Effector CD8-positive, alpha-beta T cell (primary cell): ENCODE measurements at regions not wholly inside any gene's neighbourhood (a gene's known extent, or its start where the extent isn't known, plus 50 kb on each side); places are given as distances from the start of the nearest gene placed in this dataset.

ENCODE experiments used
- DNase-seq: peaks from one replicate; lab custom pipeline; 2025; lab: John Stamatoyannopoulos, UW

- DNase-seq, result no peak
Observed at GRCh38 chr6:139819776-139820175, 445.3 kb upstream of the CITED2 start.

- no peak for DNase-seq
Observed at GRCh38 chr6:139812939-139813338, 438.5 kb upstream of the CITED2 start.

- no peak for DNase-seq
Observed at GRCh38 chr6:139801571-139802321, 427.3 kb upstream of the CITED2 start.

GRCh38 chr6:139800837-139801236, 426.4 kb upstream of the CITED2 start:
- no peak for DNase-seq

- no peak for DNase-seq
Observed at GRCh38 chr6:139790527-139790926, 416.1 kb upstream of the CITED2 start.

GRCh38 chr6:139784222-139784769, 409.8 kb upstream of the CITED2 start:
- no peak for DNase-seq

GRCh38 chr6:139779988-139780774, 405.7 kb upstream of the CITED2 start:
- DNase-seq, result no peak

GRCh38 chr6:139778688-139779087, 404.2 kb upstream of the CITED2 start:
- DNase-seq, result no peak

GRCh38 chr6:139778106-139778505, 403.7 kb upstream of the CITED2 start:
- DNase-seq, result no peak

GRCh38 chr6:139777202-139777970, 402.9 kb upstream of the CITED2 start:
- DNase-seq, result no peak

- no peak for DNase-seq
Observed at GRCh38 chr6:139776041-139776440, 401.6 kb upstream of the CITED2 start.

- no peak for DNase-seq
Observed at GRCh38 chr6:139768196-139768595, 393.7 kb upstream of the CITED2 start.

- DNase-seq, result no peak
Observed at GRCh38 chr6:139766796-139767195, 392.3 kb upstream of the CITED2 start.

GRCh38 chr6:139765825-139766285, 391.4 kb upstream of the CITED2 start:
- DNase-seq, result no peak

- DNase-seq, result no peak
Observed at GRCh38 chr6:139764498-139764986, 390.1 kb upstream of the CITED2 start.

GRCh38 chr6:139763468-139764210, 389.2 kb upstream of the CITED2 start:
- DNase-seq, result no peak

- DNase-seq, result no peak
Observed at GRCh38 chr6:139762587-139763031, 388.2 kb upstream of the CITED2 start.

- no peak for DNase-seq
Observed at GRCh38 chr6:139760128-139760527, 385.7 kb upstream of the CITED2 start.

- no peak for DNase-seq
Observed at GRCh38 chr6:139759086-139759485, 384.6 kb upstream of the CITED2 start.

- DNase-seq, result no peak
Observed at GRCh38 chr6:139758209-139758611, 383.8 kb upstream of the CITED2 start.

- DNase-seq, result no peak
Observed at GRCh38 chr6:139757784-139758183, 383.3 kb upstream of the CITED2 start.
